ENCODE measurements at regions not wholly inside any gene's neighbourhood (a gene's known extent, or its start where the extent isn't known, plus 50 kb on each side); places are given as distances from the start of the nearest gene placed in this dataset.

DNA sequence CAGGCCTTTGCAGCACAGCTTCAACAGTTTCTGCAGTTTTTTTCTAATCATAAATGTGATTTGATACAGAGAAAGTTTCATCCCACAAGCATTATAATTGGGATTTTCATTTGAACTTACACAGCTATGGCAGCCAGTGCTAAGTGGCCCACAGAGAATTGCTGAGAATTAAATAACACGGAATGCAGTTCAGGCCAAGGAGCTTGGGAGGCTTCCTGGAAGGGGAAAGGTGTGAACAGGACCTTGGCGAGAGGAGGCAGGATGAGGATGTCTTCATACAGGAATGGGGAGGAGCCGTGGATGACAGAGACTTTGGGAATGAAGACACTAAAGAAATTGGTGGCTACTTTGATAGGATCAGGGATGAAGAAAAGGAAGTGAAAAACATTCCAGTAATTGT, 95.3 kb downstream of the ZNF22 start:
- TF ChIP-seq, protein P1, sequence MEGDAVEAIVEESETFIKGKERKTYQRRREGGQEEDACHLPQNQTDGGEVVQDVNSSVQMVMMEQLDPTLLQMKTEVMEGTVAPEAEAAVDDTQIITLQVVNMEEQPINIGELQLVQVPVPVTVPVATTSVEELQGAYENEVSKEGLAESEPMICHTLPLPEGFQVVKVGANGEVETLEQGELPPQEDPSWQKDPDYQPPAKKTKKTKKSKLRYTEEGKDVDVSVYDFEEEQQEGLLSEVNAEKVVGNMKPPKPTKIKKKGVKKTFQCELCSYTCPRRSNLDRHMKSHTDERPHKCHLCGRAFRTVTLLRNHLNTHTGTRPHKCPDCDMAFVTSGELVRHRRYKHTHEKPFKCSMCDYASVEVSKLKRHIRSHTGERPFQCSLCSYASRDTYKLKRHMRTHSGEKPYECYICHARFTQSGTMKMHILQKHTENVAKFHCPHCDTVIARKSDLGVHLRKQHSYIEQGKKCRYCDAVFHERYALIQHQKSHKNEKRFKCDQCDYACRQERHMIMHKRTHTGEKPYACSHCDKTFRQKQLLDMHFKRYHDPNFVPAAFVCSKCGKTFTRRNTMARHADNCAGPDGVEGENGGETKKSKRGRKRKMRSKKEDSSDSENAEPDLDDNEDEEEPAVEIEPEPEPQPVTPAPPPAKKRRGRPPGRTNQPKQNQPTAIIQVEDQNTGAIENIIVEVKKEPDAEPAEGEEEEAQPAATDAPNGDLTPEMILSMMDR (IDR thresholded peaks at IDR 0.05): no peak
- no peak for TF ChIP-seq POLR2A (IDR thresholded peaks at IDR 0.05)
